NCI-H1105 (cell line): ENCODE measurements at regions not wholly inside any gene's neighbourhood (a gene's known extent, or its start where the extent isn't known, plus 50 kb on each side); places are given as distances from the start of the nearest gene placed in this dataset.

Experiments used
- DNase-seq: peaks from one replicate; lab custom pipeline; 2025; lab: John Stamatoyannopoulos, UW

DNA sequence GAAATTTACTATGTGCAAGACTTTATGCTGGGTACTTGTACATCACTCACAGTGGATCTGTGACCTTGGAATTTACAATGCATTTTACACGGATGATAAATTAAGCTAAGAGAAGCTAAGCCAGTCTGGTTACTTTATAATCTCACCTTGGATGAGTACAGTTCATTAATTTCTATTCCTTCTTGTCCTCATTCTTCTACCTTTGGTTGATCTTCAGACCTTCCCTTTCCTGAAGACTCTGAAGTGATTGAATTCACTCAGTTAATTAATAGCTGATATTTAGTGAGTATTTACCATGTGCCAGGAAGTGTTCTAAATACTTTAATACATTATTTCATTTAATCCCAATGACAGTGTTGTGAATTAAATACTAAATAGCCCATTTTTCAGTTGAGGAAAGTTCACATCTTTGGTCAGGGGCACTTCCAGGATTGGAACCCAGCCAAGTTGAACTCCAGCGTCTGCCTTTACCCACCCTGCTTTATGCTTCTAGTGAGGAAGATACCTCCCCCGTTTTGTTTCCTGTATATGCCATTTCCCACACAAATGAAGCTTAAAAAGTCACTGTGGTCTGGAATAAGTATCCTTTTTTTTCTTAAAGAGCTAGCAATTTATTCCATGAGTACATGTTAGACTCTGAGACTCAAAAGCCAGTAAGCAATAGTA lies 146.6 kb downstream of the TLR5 start:
- DNase-seq, result no peak

- no peak for DNase-seq
These were observed 142.4 kb downstream of the TLR5 start for GRCh38 chr1:223000632-223001031.

- DNase-seq, result no peak
These were observed 141.1 kb downstream of the TLR5 start for GRCh38 chr1:223001653-223002634.

- no peak for DNase-seq
These were observed 139.5 kb downstream of the TLR5 start for GRCh38 chr1:223003549-223003948.

- no peak for DNase-seq
These were observed 136.7 kb downstream of the TLR5 start for GRCh38 chr1:223006371-223006770.

- no peak for DNase-seq
These were observed 136.0 kb downstream of the TLR5 start for GRCh38 chr1:223006917-223007648.

- no peak for DNase-seq
These were observed 135.1 kb downstream of the TLR5 start for GRCh38 chr1:223007935-223008334.

- DNase-seq, result no peak
These were observed 134.2 kb downstream of the TLR5 start for GRCh38 chr1:223008808-223009207.

DNA sequence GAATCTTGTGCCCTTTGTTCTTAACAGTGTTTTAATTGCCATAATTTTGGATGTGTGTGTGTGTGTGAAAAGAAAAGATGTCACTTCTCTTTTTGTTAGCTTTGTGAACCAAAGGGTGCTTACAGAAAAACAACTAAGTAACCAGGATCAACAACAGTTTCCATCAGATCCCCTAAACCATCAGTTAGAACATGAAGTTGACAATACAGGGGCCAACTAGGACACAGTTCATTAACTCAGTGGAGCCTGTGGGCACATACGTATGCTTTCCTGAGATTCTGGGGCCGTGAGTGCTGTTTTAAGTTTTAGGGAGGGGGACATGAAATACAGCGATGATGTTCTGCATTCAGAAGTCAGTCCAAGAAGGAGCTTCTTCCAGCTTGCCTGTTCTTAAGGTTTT lies 133.6 kb downstream of the TLR5 start:
- no peak for DNase-seq

DNA sequence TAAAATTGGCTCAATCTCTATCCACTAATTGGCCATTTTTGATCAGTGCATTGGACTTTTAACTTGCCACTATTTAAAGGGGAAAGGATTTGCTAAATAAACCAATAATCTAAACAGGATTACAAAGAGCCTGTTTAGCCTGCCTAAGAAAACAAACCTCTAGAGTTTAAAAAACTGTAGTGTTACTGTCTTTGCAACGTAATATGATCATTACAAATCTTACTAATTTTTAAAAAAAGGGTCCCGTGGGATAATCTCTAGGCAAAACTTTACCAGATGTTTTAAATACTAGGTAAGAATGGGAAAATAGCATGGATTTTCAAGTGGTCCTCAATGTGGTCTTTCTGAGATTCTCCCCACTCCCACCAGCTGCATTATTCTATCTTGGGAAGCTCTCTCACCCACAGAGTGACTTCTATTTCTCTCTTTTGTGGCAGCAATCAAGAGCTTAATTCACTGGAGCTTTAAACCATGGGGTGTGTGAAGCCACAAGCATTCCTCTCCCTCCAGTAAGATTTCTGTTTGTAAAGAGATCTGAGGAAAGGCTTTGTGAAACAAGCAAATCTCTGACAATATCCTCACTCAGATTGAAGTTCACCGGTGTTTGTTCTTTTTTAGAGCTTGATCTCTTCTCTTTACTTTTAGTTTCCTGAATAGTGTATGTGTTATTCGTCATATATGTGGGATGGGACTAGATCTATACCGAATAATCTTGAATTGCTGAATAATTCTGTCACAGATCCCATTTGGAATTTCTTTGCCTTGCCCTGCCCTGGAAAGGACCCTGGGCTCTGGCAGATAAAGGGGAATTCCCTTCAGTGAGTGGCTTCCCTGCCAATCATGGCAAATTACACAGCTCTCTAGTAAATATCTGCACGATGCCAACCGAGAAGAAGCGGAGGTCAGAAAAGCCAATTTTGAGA lies 132.2 kb downstream of the TLR5 start:
- DNase-seq, result no peak

DNA sequence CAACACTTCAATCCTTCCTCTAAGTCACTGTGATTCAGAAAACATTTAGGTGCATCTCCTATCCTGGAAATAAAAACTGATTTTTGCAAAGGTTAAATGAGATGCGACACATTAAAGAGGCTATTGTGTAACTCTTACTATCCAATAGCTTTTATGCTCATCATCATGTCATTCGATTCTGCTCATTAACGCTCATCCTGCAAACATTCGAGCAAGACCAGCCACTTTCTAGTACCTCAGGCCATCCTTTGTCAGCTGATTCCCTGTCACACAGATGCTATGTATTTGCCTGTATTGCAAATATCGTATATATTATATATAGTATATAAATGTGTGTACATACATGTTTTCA lies 131.6 kb downstream of the TLR5 start:
- DNase-seq, result no peak

DNA sequence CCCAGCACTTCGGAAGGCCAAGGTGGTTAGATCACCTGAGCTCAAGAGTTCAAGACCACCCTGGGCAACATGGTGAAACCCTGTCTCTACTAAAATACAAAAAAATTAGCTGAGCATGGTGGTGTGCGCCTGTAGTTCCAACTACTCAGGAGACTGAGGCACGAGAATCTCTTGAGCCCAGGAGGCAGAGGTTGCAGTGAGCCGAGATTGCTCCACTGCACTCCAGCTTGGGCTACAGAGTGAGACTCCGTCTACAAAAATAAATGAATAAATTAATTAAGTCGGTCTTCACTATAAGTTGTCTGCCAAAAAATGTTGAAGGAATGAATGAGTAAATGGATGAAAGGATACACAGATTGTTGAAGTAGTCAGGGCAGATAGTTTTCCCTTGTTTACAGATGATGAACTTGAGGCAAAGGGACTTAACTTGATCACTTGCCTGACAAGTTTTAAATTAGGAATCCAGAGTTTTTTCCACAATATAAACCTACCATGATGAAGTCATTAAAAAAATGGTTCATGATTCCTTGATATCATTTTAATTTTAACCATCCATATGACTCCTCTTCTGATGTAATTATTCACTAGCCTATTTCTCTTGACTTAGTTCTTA lies 130.8 kb downstream of the TLR5 start:
- DNase-seq, result no peak

DNA sequence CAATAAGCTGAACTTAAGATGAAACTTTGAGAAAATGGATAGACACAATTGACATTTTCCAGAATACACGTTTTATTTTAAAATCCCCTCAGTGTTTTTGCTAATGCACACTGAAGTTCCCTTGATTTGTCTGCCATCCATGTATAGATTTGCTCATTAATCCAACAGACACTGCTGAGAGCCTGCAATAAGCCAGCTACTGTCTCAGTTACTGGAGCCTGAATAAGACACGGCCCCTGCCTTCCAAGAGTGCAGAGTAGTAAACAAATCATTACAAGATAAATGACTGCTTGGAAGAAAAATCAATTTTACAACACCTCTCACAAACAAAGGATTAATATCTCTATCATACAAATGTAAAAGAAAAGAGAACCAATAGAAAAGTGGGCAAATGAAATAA lies 130.1 kb downstream of the TLR5 start:
- no peak for DNase-seq

GRCh38 chr1:223014142-223014873 lies 128.7 kb downstream of the TLR5 start:
- DNase-seq, result no peak

DNA sequence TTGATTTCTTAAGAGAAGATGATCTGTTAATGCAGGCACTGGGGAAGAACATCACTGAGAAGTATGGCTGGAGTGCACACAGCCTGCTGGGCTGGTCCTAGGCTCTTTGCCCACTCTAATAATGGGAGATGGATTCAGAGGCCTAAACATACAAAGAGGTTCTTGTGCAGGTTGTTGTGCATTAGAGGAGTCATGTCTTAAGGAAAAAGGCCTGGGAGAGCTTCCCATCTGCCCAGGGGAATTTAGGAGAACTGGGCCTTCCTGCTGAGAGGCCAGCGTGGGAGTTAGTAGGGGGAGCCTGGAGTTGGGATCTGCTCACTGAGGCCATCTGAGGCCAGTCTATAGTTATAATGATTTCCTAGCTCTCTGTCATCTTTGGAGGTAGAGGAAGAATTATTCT lies 126.7 kb downstream of the TLR5 start:
- no peak for DNase-seq

DNA sequence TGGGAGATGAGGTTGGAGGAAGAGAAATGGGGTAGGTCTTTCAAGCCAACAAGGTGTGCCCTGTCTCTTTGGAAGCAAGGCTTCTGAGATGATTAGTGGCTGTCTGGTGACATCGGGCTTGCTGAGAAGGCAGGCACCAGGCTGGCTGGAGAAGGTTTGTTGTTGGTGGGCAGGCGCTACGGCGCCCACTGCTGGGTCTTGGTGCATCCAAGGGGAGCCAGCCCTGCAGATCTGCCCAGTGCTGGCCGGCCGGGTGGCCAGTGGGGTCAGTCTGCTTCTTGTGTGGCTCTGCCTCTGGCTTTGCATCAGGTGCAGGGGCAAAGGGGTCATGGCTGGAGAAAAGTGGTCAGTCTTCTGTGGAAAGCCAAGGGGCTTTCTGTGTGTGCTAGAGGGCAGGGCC lies 126.2 kb downstream of the TLR5 start:
- DNase-seq, result no peak

GRCh38 chr1:223017291-223017690 lies 125.8 kb downstream of the TLR5 start:
- no peak for DNase-seq

GRCh38 chr1:223018534-223018933 lies 124.5 kb downstream of the TLR5 start:
- DNase-seq, result no peak

DNA sequence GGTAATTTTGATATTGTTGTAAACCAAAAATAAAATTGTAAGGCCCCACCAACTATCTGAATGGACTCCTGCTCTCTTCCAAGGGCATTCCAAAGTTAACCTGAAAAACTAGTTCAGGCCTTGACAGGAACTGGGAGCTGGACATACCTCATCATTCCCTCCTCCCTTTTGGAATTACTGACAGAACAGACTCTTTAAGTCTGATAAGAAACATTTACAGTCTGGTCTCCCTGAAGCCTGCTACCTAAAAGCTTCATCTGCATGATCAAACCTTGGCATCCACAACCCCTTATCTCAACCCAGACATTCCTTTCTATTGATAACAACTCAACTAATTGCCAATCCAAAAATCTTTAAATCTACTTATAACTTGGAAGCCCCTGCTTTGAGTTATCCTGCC lies 123.8 kb downstream of the TLR5 start:
- DNase-seq, result no peak

GRCh38 chr1:223020770-223021169 lies 122.3 kb downstream of the TLR5 start:
- no peak for DNase-seq
